ENCODE measurements at regions not wholly inside any gene's neighbourhood (a gene's known extent, or its start where the extent isn't known, plus 50 kb on each side); places are given as distances from the start of the nearest gene placed in this dataset.

GRCh38 chr3:112742934-112743333, 102.0 kb upstream of the CCDC80 start:
- Histone ChIP-seq H3K4me1 (no peaks in the 10 kb centered on the region), H3K4me3 (no peak overlapping the region), H3K36me3 (no peaks in the 10 kb centered on the region), H3K27me3 (no peaks in the 10 kb centered on the region), H3K27ac (no peak overlapping the region), H3K9me3 (no peaks in the 10 kb centered on the region)
- WGBS (ENCODE audit: insufficient coverage, low coverage, low lambda C conversion rate, missing lambda C conversion rate), result 72% methylated on average over 2 of the region's 2 CpGs
- ATAC-seq (no peak), DNase-seq (no peak)
- intact Hi-C loops (cut with DNase I), result no loop called here
- no peak for TF ChIP-seq CTCF (IDR thresholded peaks at IDR 0.05)
- TF ChIP-seq POLR2A (IDR thresholded peaks at IDR 0.05), result no peak

GRCh38 chr3:112741983-112742382, 101.0 kb upstream of the CCDC80 start:
- Histone ChIP-seq H3K27ac (no peak overlapping the region), H3K9me3 (no peaks in the 10 kb centered on the region), H3K36me3 (no peaks in the 10 kb centered on the region), H3K4me1 (no peaks in the 10 kb centered on the region), H3K4me3 (no peak overlapping the region), H3K27me3 (no peaks in the 10 kb centered on the region)
- DNase-seq (no peak), ATAC-seq (no peak)
- intact Hi-C loops (cut with DNase I), result no loop called here
- TF ChIP-seq POLR2A (IDR thresholded peaks at IDR 0.05), result no peak
- no peak for TF ChIP-seq CTCF (IDR thresholded peaks at IDR 0.05)

GRCh38 chr3:112740835-112741234, 99.9 kb upstream of the CCDC80 start:
- no peak for TF ChIP-seq POLR2A (IDR thresholded peaks at IDR 0.05)
- no peak for TF ChIP-seq CTCF (IDR thresholded peaks at IDR 0.05)
- no peaks in the 10 kb centered on the region for H3K27me3 ChIP-seq
- no peaks in the 10 kb centered on the region for H3K36me3 ChIP-seq
- no peaks in the 10 kb centered on the region for H3K4me1 ChIP-seq
- intact Hi-C loops (cut with DNase I), result no loop called here
- DNase-seq (no peak), ATAC-seq (no peak)
- H3K9me3 ChIP-seq, result no peaks in the 10 kb centered on the region
- no peak overlapping the region for H3K27ac ChIP-seq
- no peak overlapping the region for H3K4me3 ChIP-seq
- 64% methylated on average over 4 of the region's 4 CpGs for WGBS (ENCODE audit: insufficient coverage, low coverage, low lambda C conversion rate, missing lambda C conversion rate)

- Histone ChIP-seq H3K9me3 (no peaks in the 10 kb centered on the region), H3K4me1 (no peaks in the 10 kb centered on the region), H3K27ac (no peak overlapping the region), H3K27me3 (no peaks in the 10 kb centered on the region), H3K4me3 (no peak overlapping the region), H3K36me3 (no peaks in the 10 kb centered on the region)
- no peak for ATAC-seq
- WGBS (ENCODE audit: insufficient coverage, low coverage, low lambda C conversion rate, missing lambda C conversion rate), result 64% methylated on average over 1 of the region's 1 CpG
- no peak for DNase-seq
- TF ChIP-seq CTCF (IDR thresholded peaks at IDR 0.05) (no peak), POLR2A (IDR thresholded peaks at IDR 0.05) (no peak)
- intact Hi-C loops (cut with DNase I), result no loop called here
These were observed 98.5 kb upstream of the CCDC80 start for GRCh38 chr3:112739252-112739965.

- no peaks in the 10 kb centered on the region for H3K36me3 ChIP-seq
- H3K27ac ChIP-seq, result no peak overlapping the region
- no peak for TF ChIP-seq POLR2A (IDR thresholded peaks at IDR 0.05)
- TF ChIP-seq CTCF (IDR thresholded peaks at IDR 0.05), result no peak
- no peaks in the 10 kb centered on the region for H3K4me1 ChIP-seq
- no peak for ATAC-seq
- intact Hi-C loops (cut with DNase I), result no loop called here
- no peaks in the 10 kb centered on the region for H3K9me3 ChIP-seq
- H3K27me3 ChIP-seq, result no peaks in the 10 kb centered on the region
- no peak for DNase-seq
- H3K4me3 ChIP-seq, result no peak overlapping the region
These were observed 97.4 kb upstream of the CCDC80 start for GRCh38 chr3:112738366-112738765.

Measured in right lobe of liver (tissue), 6 donors.